GM21717 (cell line): ENCODE measurements at regions not wholly inside any gene's neighbourhood (a gene's known extent, or its start where the extent isn't known, plus 50 kb on each side); places are given as distances from the start of the nearest gene placed in this dataset.

Experiments used
- ATAC-seq: cut with Tn5 transposase; IDR thresholded peaks from one replicate; pipeline ENCODE4 v1.9.1; 2021; ENCODE audit warnings: mild to moderate bottlenecking, moderate library complexity; ENCODE audit not compliant: unreplicated experiment

DNA sequence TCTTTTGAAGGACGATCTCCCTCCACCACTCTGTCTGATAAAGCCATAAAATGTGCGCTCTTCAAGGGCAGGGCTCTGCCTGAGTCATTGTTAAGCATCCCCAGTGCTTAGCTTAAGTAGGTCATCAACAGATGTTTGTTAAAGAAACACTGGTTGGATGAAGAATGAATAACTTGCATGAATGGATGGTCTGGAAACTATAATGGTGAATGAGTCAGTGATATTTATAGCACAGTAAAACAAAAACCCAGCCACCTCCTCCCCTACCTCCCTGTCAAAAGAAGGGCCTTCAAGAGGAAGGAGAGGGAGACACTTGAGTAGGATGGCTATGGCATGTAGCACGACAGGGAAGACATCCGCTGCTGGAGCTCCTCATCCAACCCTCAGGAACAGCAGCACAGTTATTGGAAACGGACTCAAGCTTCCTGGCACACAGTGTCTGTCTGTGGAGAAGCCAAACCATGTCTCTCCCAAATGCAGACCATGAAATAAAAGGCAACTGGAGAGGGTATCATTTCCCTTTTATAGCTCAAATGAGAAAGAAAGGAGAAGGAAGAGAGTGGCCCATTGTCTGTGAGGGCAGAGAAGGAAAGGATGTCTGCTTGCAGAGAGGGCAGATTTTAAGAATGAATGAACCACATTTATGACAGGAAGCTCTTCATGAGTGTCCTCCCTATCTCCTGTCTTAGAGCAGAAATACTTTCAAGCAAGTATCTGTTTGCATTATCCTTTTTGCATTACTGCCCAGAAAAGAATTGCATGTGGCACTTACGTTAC, 183.5 kb upstream of the UBL3 start:
- ATAC-seq, result no peak

DNA sequence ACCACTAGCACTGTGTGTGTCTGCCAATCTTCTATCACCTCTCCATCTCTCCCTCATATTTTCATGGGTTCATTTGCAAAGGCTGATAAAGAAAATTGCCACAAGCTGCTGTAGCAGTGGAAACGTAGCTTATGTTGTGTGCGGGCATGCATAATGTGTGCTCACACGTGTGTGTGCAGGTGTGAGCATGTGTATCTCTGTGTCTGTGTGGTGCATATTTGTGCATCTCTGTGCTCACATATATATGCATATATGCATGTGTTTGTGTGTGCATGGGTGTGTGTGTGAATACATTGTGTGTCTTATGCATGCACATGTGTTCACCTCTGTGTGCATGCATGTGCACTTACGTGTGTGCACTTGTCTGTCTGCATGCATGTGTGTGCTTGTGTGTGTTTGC, 181.8 kb upstream of the UBL3 start:
- ATAC-seq, result no peak

DNA sequence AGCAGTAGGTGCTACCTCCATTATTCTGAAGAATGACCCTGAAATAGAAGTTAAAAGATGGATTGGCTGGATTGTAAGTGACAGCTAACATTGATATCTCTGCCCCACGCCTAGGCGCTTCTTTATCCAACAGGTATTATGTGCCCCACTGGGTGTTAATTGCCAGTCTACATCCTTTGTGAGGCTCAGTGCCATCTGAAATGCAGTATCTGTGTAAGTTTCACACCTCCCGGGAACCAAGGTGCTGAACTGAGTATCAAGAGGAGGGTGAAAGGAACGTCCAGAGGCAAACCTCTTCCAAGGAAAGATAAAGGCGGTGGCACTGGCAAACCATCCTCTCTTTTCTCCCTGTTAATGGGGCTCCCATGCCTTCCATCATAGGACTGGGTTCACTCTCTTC, 181.1 kb upstream of the UBL3 start:
- no peak for ATAC-seq

DNA sequence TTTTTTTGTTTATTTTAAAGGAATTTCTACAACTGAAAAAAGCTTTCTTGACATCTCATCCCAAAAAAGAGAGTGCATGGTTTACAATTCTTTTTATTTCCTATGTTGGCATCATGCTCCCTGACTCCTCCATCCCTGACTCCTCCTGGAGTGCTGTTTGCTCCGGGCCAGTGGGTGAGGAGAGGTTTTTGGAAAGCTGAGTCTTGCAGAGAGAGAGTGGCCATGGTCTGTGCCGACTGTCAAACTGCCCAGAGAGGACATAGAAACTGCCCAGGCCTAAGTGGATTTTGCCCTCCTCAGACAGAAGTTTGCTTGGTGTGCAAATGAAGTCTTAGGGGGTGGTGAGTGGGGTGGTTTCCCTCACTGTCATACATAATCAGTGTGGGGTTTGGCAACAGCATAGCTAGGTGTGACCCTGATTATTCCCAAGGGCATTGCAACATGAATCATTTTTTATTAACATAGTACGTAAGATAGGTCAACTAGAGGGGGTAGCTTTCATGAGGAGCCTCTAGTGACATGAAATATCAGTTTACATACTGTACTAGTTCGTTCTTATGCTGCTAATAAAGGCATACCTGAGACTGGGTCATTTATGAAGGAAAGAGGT, 179.8 kb upstream of the UBL3 start:
- ATAC-seq, result no peak

DNA sequence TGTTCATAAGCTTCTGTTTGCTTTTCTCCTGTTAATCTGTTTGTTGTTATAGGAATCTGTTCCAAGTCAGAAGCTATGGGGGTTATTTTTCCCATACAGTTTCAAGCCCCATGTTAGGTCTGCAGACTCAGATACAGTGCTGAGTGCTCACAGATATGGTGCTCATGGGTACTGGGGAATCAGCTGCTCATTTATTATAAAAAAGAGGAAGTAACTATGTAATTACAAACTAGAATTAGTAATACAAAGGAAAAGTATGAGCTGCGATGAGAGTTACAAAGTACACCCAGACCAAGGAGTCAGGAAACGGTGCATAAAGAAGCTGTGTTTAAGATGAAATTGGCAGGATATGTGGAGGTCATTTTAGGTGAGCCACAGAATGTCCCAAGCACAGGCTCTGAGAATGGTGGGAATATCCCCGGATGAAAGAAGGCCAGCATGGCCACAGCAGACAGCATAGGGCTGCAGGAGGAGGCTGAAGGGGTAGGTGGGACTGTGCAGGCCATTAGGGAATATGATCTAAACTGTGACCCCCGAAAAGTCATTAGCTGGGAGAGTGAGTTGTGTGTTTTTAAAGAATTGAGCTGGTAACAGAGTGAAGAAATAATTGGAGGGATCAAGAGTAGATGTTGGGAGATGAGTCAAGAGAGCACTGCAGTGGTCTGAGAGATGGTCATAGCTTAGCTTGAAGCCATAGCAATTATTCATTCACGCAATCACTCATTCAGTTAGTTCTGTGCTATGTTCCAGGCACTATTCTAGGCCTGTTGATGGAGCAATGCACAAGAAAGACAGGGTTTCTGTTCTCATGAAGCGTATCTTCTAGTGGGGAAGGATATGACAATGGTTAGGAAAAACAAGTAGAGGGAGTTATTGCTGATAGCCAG, 177.4 kb upstream of the UBL3 start:
- no peak for ATAC-seq

DNA sequence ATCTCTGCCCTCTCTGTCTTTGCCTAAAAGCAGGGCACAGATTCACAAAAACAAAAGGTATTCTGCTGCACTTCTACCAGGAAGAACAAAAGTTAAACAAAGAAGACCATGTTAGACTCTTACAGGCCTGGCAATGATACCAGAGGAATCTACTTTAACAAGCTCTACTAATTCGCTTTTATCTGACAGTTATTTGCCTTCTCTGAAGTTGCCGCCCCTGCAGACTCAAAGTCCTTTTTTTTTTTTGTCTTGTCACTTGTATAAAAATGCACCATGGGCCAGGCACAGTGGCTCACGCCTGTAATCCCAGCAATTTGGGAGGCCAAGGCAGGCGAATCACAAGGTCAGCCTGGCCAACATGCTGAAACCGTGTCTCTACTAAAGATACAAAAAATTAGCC, 176.5 kb upstream of the UBL3 start:
- ATAC-seq, result no peak

DNA sequence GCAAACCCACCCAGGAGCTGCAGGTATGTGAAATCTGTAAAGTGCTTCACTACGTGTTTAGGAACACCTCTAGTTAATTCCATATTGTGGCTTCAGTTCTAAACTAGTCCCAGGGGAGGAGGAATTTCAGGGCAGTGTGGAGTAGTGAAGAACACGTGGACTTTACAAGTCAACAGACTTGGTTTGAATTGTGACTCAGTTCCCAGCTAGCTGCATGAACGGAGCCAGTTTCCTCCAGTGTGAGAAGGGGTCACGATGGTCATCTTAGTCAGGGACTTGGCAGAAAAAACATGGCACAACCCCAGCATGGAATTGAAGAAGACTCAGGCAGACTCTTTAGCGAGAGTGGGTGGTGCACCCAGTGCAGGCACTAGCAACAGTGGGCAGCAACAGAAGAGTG, 175.7 kb upstream of the UBL3 start:
- no peak for ATAC-seq

DNA sequence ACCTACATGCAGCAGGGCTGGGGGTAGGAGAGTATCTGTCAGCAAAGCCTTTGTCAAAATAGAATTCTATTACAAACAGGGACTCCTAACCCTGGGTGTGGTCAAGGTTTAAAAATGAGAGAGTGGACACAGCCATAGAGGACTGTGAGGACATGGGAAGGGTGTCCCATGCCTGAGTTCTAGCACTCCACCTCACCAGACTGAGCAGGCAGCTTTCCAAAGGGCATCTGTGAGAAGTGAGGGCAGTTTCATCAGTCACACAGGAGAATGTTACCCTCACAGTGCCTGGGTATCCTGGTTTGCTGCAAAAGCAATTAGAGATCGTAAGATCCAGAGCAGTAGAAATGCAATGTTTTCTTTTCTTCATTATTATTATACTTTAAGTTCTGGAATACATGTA, 174.9 kb upstream of the UBL3 start:
- no peak for ATAC-seq

DNA sequence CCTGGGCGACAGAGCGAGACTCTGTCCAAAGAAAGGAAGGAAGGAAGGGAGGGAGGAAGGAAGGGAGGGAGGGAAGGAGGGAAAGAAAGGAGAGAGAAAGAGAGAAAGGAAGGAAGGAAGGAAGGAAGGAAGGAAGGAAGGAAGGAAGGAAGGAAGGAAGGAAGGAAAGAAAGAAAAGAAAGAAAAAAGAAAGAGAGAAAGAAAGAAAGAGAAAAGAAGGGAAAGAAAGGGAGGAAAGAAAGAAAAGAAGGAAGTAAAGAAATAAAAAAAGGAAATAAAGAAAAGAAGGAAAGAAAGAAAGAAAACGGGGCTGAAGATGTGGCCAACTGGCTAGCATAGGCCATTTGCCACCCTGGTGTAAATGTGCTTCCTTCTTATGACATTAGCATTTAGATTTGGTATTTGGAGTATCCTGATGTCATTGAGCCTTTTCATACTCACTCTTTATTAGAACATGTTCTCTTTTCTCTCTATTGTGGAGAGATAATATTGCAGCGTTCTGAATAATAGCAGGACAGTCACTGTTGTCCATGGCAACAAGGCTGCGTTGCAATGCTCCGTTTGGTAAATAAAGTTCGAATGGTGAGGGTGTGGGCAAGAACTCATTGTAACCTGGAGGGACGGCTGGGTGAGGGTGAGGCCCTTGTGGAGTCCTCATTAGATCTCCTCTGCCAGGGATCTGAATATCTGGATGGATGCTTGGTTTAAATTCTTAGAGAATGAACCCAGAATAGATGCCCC, 173.9 kb upstream of the UBL3 start:
- ATAC-seq, result no peak

DNA sequence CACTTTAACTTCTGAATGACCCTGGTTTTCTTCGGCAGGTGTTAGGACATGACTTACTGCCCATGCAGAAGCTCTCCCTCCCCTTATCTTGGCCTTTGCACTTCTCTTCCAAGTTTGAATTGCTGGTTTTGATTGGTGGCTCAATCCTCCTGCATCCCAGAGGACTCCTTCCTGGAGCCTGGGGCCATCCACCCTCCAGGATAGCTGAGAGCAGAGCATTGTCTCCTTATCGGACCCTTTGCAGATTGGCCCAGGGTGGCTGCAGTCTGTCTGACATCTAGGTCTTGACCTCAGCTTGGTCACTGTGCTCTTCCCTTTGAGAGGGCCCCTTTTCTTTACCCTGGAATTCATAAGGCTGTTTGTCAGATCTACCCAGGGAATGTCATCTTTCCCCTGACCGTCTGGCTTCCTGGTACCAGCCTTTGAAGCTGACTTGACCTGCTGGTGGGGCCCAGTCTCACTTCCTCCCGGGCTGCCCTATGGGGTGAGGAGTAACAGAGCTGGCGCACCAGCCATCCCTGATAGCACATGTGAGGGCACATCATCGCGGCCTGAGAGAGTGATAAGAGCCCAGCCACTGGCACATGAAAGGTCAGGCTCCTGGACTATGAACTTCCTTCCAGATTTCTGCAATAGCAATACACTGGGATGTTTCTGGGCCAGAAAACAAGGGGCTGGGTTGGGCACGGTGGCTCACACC, 172.9 kb upstream of the UBL3 start:
- no peak for ATAC-seq

DNA sequence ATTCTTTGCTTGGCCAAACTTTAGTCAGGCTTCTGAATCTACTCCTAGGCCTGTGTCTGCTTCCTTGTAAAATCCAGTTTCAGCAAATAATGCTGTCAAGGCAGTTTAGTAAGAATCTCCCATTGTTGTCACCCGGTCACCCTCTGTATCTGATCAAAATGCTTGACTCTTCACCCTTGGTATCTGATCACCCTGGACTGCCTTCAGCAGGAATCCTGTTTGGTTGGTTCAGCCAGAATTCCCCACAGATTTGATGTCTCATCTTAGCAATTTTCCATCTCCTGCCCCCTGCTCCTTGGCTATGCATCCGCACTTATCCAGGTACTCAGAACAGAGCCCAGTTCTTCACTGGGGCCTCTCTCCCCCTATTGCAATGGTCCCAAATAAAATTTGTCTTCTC, 172.4 kb upstream of the UBL3 start:
- no peak for ATAC-seq

DNA sequence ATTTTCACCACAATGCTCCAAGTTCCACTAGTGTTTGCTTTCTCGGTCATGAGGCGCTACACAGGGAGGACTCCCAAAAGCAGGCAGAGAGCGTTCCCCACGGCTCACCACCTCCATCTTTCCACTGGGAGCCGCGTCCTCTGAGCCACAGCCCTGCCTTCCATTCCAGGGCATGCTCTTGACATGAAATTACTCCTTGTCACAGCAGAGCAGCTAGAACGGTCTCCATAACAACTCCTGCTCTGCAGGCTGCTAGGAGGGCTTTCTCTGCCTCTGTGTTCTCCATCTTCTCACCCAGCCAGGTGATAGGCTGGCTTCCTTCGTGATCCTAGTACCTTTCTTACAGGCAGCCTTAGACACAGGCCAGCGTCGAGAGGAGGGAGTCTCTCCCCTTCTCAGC, 171.8 kb upstream of the UBL3 start:
- ATAC-seq, result no peak

DNA sequence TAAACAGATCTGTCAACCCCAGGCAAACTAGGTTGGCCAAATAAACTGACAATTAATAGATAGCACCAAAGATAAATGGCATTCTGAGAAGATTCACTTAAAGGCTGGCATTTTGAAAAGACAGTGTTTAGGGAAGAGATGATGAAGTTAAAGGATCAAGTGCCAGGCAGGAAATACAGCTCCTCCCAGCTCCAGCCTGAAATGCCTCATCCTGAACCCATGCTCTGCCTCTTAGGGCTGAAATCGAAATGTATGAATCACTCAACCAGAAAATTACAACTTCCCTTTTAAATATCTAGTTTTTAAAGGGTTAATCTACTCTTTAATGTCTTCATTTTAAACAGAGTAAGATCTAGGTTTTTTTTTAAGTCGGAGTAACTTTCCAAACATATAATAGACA, 171.2 kb upstream of the UBL3 start:
- no peak for ATAC-seq

DNA sequence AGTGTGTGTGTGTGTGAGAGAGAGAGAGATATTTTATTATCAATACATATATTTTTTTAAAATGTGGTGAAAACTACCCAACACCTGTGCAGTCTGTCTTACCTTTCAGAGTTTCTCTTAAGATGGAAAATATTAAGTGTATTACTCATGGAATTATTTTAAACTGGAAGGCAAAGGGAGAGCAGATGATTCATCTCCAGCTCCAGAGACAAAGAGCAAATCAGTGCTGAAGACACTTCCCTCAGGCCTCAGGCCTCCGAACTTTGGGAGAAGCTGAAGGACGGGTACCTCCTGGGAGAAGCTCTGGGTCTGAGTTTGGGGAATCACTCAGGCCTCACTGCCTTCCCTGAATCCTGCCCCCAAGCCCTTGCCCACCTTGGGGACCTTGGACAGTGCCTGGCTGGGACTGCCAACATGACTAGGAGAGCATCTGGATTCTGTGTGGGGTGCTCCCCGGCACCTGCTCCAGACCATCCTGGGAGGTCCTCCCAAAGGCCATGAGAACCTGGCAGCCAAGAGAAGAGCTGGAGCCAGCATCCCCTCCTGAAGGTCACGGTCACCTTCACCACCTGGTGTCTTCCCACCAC, 170.4 kb upstream of the UBL3 start:
- no peak for ATAC-seq

DNA sequence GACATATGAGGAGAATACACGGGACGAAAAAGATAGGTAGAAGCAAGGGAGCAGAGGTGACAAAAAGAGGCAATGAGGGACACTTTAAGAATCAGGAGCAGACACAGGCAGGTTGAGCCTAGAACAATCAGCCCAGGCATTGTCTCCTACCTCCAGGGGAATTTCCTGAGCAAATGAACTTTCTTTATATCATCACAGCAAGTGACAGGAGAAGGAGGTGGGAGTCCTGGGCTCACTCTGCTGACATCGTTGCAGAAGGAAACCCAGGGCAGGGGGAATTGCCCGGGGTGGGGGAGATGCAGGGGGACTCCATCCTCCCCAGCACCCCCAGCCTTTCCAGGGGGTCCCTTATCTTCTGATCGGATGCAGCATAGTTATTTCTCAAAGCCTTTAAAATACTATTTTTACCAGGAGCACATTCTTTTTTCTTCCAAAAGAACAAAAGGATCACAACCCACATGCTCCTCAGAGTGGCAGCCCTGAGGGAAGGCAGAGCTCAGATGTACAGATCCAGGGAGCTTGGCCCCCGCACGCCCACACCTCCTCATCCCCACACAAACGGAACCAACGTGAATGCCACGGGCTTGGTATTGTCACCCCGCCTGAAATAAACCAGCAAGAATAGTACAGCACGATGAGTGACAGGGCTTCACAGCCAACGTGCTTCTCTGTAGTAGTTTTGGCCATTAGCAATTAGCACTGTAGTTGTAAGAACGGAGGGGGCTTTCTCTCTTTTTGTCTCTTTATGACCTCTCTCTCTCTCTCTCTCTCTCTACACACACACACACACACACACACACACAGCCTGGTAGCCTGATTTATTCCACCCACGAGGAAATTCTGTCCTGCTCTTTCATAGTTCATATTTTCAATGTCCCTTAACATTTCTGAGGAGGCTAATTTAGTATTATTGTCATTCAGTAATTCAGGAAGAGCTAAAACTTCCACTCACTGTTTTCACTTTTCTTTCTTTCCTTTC, 169.5 kb upstream of the UBL3 start:
- ATAC-seq, result no peak

DNA sequence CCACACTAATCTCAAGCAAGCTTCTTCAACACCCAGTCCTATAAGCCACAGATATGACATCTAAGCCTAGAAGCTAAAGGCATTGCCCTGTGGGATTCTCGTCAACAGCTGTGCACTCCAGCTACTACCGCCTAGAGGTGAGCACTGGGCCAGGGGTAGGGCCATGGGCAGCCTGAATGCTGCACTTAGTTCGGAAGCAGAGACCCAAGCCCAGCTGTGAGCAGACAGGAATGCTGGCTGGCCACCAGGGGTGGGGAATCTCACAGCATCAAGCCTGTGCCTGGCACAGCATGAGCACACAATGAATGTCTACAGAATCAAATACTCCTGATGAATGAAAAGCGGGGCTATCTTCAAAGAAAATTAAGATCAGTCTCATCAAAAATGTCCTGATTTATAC, 167.5 kb upstream of the UBL3 start:
- no peak for ATAC-seq

DNA sequence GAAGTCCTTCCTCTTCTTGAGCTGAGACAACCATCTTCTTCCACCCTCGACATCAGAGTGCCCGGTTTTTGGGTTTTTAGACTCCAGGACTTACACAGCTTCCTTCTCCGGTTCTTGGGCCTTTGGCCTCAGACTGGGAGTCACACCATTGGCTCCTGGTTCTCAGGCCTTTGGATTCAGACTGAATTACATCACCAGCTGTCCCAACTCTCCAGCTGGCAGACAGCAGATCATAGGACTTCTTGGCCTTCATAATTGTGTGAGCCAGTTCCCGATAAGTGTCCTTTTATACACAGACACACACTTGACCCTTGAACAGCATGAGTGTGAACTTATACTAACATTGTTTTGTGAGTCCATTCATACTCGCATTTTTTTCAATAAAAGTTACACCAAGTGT, 166.0 kb upstream of the UBL3 start:
- ATAC-seq, result no peak

DNA sequence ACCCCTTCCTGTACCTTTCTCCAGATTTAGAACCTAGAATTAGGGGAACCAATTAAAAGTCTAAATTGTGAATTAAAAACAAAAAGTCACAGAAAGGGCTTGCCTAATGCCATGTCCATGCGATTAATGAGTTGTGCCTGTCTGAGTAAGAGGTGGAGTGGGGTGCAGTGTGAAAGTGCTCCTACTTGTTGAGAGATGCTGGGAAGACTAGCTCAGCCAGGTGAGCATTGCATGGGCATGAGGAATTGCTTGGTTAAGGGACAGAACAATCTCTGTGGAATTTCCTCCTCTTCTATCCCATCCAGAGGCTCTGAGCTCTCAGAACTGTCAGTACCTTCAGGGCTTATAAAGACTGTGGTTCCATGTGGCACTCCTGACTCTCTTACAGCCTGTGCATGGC, 159.0 kb upstream of the UBL3 start:
- ATAC-seq, result no peak

DNA sequence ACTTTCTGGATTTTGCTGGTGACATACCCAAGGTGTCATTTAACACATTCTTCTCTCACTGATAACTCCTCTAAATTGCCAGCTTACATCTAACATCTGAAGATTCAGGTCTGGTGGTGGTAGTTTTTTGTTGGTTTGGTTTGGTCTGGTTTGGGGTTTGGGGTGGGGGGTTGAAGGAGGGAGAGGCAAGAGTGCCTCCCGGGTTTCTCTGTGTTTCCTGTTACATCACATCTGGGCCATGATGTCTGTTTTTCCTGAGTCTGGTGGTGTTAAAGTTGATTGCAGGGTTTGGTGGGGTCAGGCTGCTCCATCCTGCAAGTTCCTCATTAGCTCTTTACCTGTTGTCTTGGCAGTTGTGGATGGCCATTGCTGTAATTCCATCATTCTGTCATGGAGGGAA, 155.8 kb upstream of the UBL3 start:
- ATAC-seq, result no peak
